ENCODE measurements at regions not wholly inside any gene's neighbourhood (a gene's known extent, or its start where the extent isn't known, plus 50 kb on each side); places are given as distances from the start of the nearest gene placed in this dataset.
"Not testable (repeated sequence)": the region's sequence is repeated elsewhere in the genome, so short reads cannot be mapped to it uniquely, and the experiment has no call there.

GRCh38 chr22:10735075-10735474 is 4792.9 kb upstream of the OR11H1 start:
- peaks cover 0 to 82% (median 51%) of the 10 kb centered on the region in 8 donors for H3K9me3 ChIP-seq
- H3K27ac ChIP-seq; H3K36me3 ChIP-seq; H3K4me3 ChIP-seq; H3K4me1 ChIP-seq; H3K27me3 ChIP-seq (replicated peaks in 1 of 7); DNase-seq; intact Hi-C loops (cut with DNase I; ENCODE audit: low total_unique reads): not testable (repeated sequence)
- whole genome bisulfite sequencing, 5 donors = 63 to 68% (median 65%) methylated on average over 2 of the region's 2 CpGs

DNA sequence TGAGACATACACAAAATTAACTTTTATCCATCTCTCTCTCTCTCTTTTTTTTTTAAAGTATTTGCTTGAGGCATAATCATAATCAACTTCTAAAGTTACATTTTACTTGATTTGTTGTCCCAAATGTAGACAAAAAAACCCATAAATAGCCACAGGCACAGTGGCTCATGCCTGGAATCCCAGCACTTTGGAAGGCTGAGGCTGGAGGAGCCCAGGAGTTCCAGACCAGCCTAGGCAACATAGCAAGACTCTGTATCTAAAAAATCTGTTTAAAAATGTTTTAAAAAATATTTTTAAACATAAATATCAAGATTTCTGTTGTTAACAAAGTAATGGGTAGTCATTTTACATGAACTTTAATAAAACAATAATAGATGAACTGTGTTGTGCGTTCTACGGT is 4791.1 kb upstream of the OR11H1 start:
- intact Hi-C loops (cut with DNase I; ENCODE audit: low total_unique reads); H3K4me1 ChIP-seq; H3K4me3 ChIP-seq; H3K36me3 ChIP-seq; DNase-seq; H3K27me3 ChIP-seq (replicated peaks in 1 of 7); H3K27ac ChIP-seq: not testable (repeated sequence)
- WGBS, 5 donors = 65 to 88% (median 79%) methylated on average over 2 of the region's 2 CpGs
- peaks cover 0 to 78% (median 49%) of the 10 kb centered on the region in 8 donors for H3K9me3 ChIP-seq

- 73 to 87% (median 74%) methylated on average over 2 of the region's 2 CpGs for WGBS, 5 donors
- peaks cover 0 to 81% (median 53%) of the 10 kb centered on the region in 8 donors for H3K9me3 ChIP-seq
- H3K27me3 ChIP-seq (replicated peaks in 1 of 7); intact Hi-C loops (cut with DNase I; ENCODE audit: low total_unique reads); H3K36me3 ChIP-seq; DNase-seq; H3K4me3 ChIP-seq; H3K27ac ChIP-seq; H3K4me1 ChIP-seq: not testable (repeated sequence)
Observed at GRCh38 chr22:10737931-10738330, 4790.1 kb upstream of the OR11H1 start.

DNA sequence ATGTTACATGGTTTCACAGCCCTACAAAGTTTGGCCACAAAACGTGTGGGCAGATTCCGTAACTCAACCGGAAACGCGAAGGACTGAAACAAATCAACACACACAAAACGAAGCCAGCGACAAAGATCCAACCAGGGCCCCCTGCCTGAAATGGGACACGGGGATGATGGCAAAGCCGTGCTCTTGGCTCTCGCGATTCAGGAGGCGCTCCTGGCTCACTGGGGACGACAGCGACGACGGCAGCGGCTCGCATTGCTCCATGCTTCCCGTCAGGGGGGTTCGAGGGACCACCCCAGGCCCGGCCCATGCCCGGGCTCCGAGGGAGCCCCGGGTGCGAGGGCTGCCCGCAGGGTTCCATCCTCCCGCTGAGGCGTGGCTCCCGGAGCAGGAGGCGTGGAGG is 4786.8 kb upstream of the OR11H1 start:
- Histone ChIP-seq H3K4me3 (no peak overlapping the region), H3K4me1 (no peaks in the 10 kb centered on the region), H3K36me3 (no peaks in the 10 kb centered on the region), H3K27ac (no peak overlapping the region), H3K27me3 (replicated peaks in 1 of 7) (no peaks in the 10 kb centered on the region), H3K9me3 (peaks cover 0 to 74% (median 51%) of the 10 kb centered on the region in 8 donors)
- 63 to 68% (median 66%) methylated on average over 23 to 30 of the region's 30 CpGs for WGBS, 5 donors
- DNase-seq = no peak
- intact Hi-C loops (cut with DNase I; ENCODE audit: low total_unique reads) = no loop called here
- TF ChIP-seq, protein P1, sequence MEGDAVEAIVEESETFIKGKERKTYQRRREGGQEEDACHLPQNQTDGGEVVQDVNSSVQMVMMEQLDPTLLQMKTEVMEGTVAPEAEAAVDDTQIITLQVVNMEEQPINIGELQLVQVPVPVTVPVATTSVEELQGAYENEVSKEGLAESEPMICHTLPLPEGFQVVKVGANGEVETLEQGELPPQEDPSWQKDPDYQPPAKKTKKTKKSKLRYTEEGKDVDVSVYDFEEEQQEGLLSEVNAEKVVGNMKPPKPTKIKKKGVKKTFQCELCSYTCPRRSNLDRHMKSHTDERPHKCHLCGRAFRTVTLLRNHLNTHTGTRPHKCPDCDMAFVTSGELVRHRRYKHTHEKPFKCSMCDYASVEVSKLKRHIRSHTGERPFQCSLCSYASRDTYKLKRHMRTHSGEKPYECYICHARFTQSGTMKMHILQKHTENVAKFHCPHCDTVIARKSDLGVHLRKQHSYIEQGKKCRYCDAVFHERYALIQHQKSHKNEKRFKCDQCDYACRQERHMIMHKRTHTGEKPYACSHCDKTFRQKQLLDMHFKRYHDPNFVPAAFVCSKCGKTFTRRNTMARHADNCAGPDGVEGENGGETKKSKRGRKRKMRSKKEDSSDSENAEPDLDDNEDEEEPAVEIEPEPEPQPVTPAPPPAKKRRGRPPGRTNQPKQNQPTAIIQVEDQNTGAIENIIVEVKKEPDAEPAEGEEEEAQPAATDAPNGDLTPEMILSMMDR (IDR thresholded peaks at IDR 0.05 in 8 of 11, conservative IDR thresholded peaks at IDR 0.05 in 3 of 11) = no peak
- TF ChIP-seq POLR2AphosphoS5 (IDR thresholded peaks at IDR 0.05) (no peak), POLR2A (IDR thresholded peaks at IDR 0.05) (no peak)

- H3K27ac ChIP-seq; DNase-seq; H3K36me3 ChIP-seq; H3K4me3 ChIP-seq; H3K4me1 ChIP-seq; H3K27me3 ChIP-seq (replicated peaks in 1 of 7); intact Hi-C loops (cut with DNase I; ENCODE audit: low total_unique reads): not testable (repeated sequence)
- 69 to 75% (median 72%) methylated on average over 76 of the region's 76 CpGs for WGBS, 5 donors
- H3K9me3 ChIP-seq = peaks cover 0 to 77% (median 52%) of the 10 kb centered on the region in 8 donors
Observed at GRCh38 chr22:10741776-10742630, 4786.0 kb upstream of the OR11H1 start.

DNA sequence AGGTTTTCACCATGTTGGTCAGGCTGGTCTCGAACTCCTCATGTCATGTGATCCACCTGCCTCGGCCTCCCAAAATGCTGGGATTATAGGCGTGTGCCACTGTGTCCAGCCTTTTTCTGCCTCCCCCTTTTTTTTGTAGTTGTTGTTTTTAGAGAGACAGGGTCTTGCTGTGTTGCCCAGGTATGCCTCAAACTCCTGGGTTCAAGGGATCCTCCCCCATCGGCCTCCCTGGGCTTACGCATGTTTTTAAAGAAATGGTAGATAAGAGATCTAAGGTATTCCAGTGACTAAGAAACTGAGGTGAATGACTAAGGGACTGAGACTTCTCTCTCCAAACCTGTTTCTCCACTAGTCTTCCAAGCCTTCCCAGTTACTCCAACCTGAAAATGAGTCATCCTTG is 4781.6 kb upstream of the OR11H1 start:
- H3K27ac ChIP-seq; H3K27me3 ChIP-seq (replicated peaks in 1 of 7); H3K4me1 ChIP-seq; H3K4me3 ChIP-seq; DNase-seq; H3K36me3 ChIP-seq; intact Hi-C loops (cut with DNase I; ENCODE audit: low total_unique reads): not testable (repeated sequence)
- 74 to 86% (median 83%) methylated on average over 5 of the region's 5 CpGs for WGBS, 5 donors
- H3K9me3 ChIP-seq = peaks cover 0 to 79% (median 54%) of the 10 kb centered on the region in 8 donors

DNA sequence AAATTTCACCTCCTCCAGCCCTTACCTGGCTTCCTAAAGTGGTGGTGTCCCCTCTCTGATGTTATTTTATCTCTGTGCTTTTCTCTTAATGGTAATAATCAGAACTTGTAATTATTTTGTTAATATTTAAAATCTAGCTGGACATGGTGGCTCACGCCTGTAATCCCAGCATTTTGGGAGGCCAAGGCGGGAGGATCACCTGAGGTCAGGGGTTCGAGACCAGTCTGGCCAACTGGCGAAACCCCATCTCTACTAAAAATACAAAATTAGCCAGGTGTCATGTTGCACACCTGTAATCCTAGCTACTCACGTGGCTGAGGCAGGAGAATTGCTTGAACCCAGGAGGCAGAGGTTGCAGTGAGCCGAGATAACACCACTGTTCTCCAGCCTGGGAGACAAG is 4780.8 kb upstream of the OR11H1 start:
- H3K4me1 ChIP-seq; DNase-seq; H3K27ac ChIP-seq; H3K4me3 ChIP-seq; H3K36me3 ChIP-seq; intact Hi-C loops (cut with DNase I; ENCODE audit: low total_unique reads); H3K27me3 ChIP-seq (replicated peaks in 1 of 7): not testable (repeated sequence)
- 49 to 64% (median 55%) methylated on average over 6 of the region's 6 CpGs for WGBS, 5 donors
- H3K9me3 ChIP-seq = peaks cover 0 to 74% (median 47%) of the 10 kb centered on the region in 8 donors

DNA sequence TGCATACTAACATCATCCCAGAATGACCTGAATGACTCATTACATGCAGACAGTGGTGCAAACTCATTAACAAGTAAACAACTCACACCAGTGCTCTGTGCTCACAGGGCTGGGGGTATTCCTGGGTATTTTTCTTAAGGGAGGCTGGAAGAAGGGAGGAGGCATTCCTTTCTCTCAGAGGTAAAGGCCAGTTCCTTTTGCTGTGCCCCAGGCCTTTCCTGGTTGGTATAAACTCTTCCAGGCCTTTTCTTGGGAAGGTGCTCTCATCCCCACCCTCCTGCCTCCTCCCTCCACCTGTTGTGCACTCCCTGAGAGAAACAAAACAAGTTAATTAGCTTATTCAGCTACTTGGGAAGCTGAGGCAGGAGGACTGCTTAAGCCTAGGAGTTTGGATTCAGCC is 4779.2 kb upstream of the OR11H1 start:
- H3K27me3 ChIP-seq (replicated peaks in 1 of 7); H3K4me3 ChIP-seq; intact Hi-C loops (cut with DNase I; ENCODE audit: low total_unique reads); H3K4me1 ChIP-seq; H3K36me3 ChIP-seq; DNase-seq; H3K27ac ChIP-seq: not testable (repeated sequence)
- H3K9me3 ChIP-seq = peaks cover 0 to 70% (median 45%) of the 10 kb centered on the region in 8 donors

DNA sequence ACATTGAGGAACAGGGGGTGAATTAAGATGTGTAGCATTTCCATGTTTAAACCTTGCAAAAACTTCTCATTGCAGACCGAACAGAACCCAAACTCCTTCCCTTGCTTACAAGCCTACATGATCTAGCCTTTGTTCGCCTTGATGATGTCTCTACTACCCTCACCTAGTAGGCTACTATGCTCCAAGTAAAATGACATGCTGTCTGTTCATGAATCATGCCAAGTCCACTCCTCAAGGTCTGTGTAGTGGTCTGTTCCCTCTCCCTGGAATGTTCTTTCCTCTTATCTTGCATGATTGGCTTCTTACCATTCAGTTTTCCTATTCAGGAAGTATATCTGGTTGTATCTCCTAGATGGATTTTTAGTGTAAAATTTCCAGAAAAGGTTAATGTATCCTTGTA is 4778.6 kb upstream of the OR11H1 start:
- 32 to 47% (median 38%) methylated on average over 2 of the region's 2 CpGs for WGBS, 5 donors
- peaks cover 0 to 72% (median 48%) of the 10 kb centered on the region in 8 donors for H3K9me3 ChIP-seq
- H3K27me3 ChIP-seq (replicated peaks in 1 of 7); H3K4me3 ChIP-seq; intact Hi-C loops (cut with DNase I; ENCODE audit: low total_unique reads); DNase-seq; H3K4me1 ChIP-seq; H3K27ac ChIP-seq; H3K36me3 ChIP-seq: not testable (repeated sequence)

- 45 to 72% (median 65%) methylated on average over 1 of the region's 1 CpG for WGBS, 5 donors
- H3K4me1 ChIP-seq; H3K27ac ChIP-seq; H3K36me3 ChIP-seq; intact Hi-C loops (cut with DNase I; ENCODE audit: low total_unique reads); DNase-seq; H3K27me3 ChIP-seq (replicated peaks in 1 of 7); H3K4me3 ChIP-seq: not testable (repeated sequence)
- peaks cover 0 to 69% (median 51%) of the 10 kb centered on the region in 8 donors for H3K9me3 ChIP-seq
Observed at GRCh38 chr22:10753566-10753965, 4774.4 kb upstream of the OR11H1 start.
